Right lobe of liver (tissue), 6 donors: ENCODE measurements at regions not wholly inside any gene's neighbourhood (a gene's known extent, or its start where the extent isn't known, plus 50 kb on each side); places are given as distances from the start of the nearest gene placed in this dataset.

Source experiments
- ATAC-seq, 4 donors: fragments of 200-7000 bp; cut with Tn5 transposase; one replicate each; pipeline ENCODE4 v1.9.1; 2020; ENCODE audit warnings: mild to moderate bottlenecking in 4 of 4, moderate library complexity in 4 of 4
- DNase-seq, 3 donors: peaks; one replicate each; pipeline ENCODE4 v3.0.0-alpha.2; 2020
- H3K27ac ChIP-seq, 3 donors: fragments of 200-600 bp; one replicate each; pipeline ENCODE4 v1.8.0; 2022
- H3K27me3 ChIP-seq, 2 donors: fragments of 200-600 bp; one replicate each; pipeline ENCODE4 v1.8.0; 2022
- H3K36me3 ChIP-seq, 4 donors: fragments of 200-600 bp; sonication (generic) in 1 of 4; one replicate each; pipeline versions ENCODE4 v1.5.1 to v1.8.0; 2017 to 2022; ENCODE audit warnings: control low read depth in 1 of 4
- H3K4me1 ChIP-seq, 4 donors: fragments of 200-600 bp; sonication (generic) in 1 of 4; one replicate each; pipeline versions ENCODE4 v1.5.1 to v1.8.0; 2017 to 2022; ENCODE audit warnings: control low read depth in 1 of 4
- H3K4me3 ChIP-seq, 3 donors: fragments of 200-600 bp; one replicate each; pipeline ENCODE4 v1.8.0; 2022
- H3K9me3 ChIP-seq, 4 donors: fragments of 200-600 bp; sonication (generic) in 1 of 4; one replicate each; pipeline versions ENCODE4 v1.5.1 to v1.8.0; 2017 to 2022; ENCODE audit warnings: control low read depth in 1 of 4
- POLR2A ChIP-seq: fragments of 450-650 bp; IDR thresholded peaks from one replicate; pipeline ENCODE4 v1.6.1; 2017; ENCODE audit warnings: antibody characterized with exemption, mild to moderate bottlenecking
- WGBS: methylation state at CpG from one replicate; pipeline ENCODE4 v1.1.6; 2018; ENCODE audit warnings: low coverage, low lambda C conversion rate; ENCODE audit not compliant: insufficient coverage; ENCODE audit errors: missing lambda C conversion rate; 5-methylcytosine and 5-hydroxymethylcytosine counted together
- intact Hi-C, 2 donors: fragments of 100-400 bp; cut with DNase I; formaldehyde crosslinking; loops; one replicate each; pipeline versions ENCODE4 v1.11.2 to v1.14.1; 2022
- TF ChIP-seq, protein P1 (sequence below), 4 donors: fragments of 200-600 bp in 3 of 4; fragments of 450-650 bp in 1 of 4; IDR thresholded peaks; one replicate each; pipeline versions ENCODE4 v1.5.1 to v1.8.0; 2016 to 2022; ENCODE audit warnings: antibody characterized with exemption in 4 of 4, mild to moderate bottlenecking in 2 of 4
- donor health status: DM: no; HTN: yes; CAD: no.
- donor health status: DM: no; HTN: no; CAD: no.
- donor health status: DM: no; HTN: no; CAD: no.
- donor health status: DM: no; HTN: yes; CAD: no.
- donor health status: DM: no; HTN: yes; CAD: no.

- TF ChIP-seq, protein P1, sequence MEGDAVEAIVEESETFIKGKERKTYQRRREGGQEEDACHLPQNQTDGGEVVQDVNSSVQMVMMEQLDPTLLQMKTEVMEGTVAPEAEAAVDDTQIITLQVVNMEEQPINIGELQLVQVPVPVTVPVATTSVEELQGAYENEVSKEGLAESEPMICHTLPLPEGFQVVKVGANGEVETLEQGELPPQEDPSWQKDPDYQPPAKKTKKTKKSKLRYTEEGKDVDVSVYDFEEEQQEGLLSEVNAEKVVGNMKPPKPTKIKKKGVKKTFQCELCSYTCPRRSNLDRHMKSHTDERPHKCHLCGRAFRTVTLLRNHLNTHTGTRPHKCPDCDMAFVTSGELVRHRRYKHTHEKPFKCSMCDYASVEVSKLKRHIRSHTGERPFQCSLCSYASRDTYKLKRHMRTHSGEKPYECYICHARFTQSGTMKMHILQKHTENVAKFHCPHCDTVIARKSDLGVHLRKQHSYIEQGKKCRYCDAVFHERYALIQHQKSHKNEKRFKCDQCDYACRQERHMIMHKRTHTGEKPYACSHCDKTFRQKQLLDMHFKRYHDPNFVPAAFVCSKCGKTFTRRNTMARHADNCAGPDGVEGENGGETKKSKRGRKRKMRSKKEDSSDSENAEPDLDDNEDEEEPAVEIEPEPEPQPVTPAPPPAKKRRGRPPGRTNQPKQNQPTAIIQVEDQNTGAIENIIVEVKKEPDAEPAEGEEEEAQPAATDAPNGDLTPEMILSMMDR (IDR thresholded peaks at IDR 0.05), result no peak
- TF ChIP-seq POLR2A, result no peak
- H3K4me1 ChIP-seq, result no peaks in the 10 kb centered on the region
- no peak overlapping the region for H3K27ac ChIP-seq
- WGBS, result 72% methylated on average over 2 of the region's 2 CpGs
- ATAC-seq (no peak), DNase-seq (no peak)
- H3K4me3 ChIP-seq, result no peak overlapping the region
- no peaks in the 10 kb centered on the region for H3K36me3 ChIP-seq
- intact Hi-C loops, result no loop called here
- H3K9me3 ChIP-seq, result no peaks in the 10 kb centered on the region
- no peaks in the 10 kb centered on the region for H3K27me3 ChIP-seq
Observed at GRCh38 chr3:110492876-110493275, 578.7 kb upstream of the NECTIN3 start.

GRCh38 chr3:110493438-110494092 is 578.1 kb upstream of the NECTIN3 start:
- DNase-seq (no peak), ATAC-seq (no peak)
- no peaks in the 10 kb centered on the region for H3K36me3 ChIP-seq
- intact Hi-C loops, result no loop called here
- H3K4me1 ChIP-seq, result no peaks in the 10 kb centered on the region
- no peak overlapping the region for H3K27ac ChIP-seq
- H3K27me3 ChIP-seq, result no peaks in the 10 kb centered on the region
- no peak for TF ChIP-seq POLR2A
- TF ChIP-seq, protein P1 (IDR thresholded peaks at IDR 0.05), result no peak
- no peak overlapping the region for H3K4me3 ChIP-seq
- H3K9me3 ChIP-seq, result no peaks in the 10 kb centered on the region

GRCh38 chr3:110494093-110494490 is 577.5 kb upstream of the NECTIN3 start:
- no peak for ATAC-seq
- intact Hi-C loops, result no loop called here
- Histone ChIP-seq H3K27ac (no peak overlapping the region), H3K36me3 (no peaks in the 10 kb centered on the region), H3K27me3 (no peaks in the 10 kb centered on the region), H3K4me3 (no peak overlapping the region), H3K4me1 (no peaks in the 10 kb centered on the region), H3K9me3 (no peaks in the 10 kb centered on the region)
- no peak for DNase-seq
- WGBS, result 76% methylated on average over 1 of the region's 1 CpG
- TF ChIP-seq, protein P1 (IDR thresholded peaks at IDR 0.05), result no peak
- TF ChIP-seq POLR2A, result no peak

- no peaks in the 10 kb centered on the region for H3K27me3 ChIP-seq
- H3K4me1 ChIP-seq, result no peaks in the 10 kb centered on the region
- intact Hi-C loops, result no loop called here
- DNase-seq (no peak), ATAC-seq (no peak)
- WGBS, result 63% methylated on average over 2 of the region's 8 CpGs
- no peaks in the 10 kb centered on the region for H3K9me3 ChIP-seq
- no peaks in the 10 kb centered on the region for H3K36me3 ChIP-seq
- H3K27ac ChIP-seq, result no peak overlapping the region
- H3K4me3 ChIP-seq, result no peak overlapping the region
- TF ChIP-seq, protein P1 (IDR thresholded peaks at IDR 0.05), result no peak
- no peak for TF ChIP-seq POLR2A
Observed at GRCh38 chr3:110494728-110495127, 576.9 kb upstream of the NECTIN3 start.
